ENCODE measurements at regions not wholly inside any gene's neighbourhood (a gene's known extent, or its start where the extent isn't known, plus 50 kb on each side); places are given as distances from the start of the nearest gene placed in this dataset.

- TF ChIP-seq EP300 (IDR thresholded peaks at IDR 0.05) = no peak
- TF ChIP-seq CTCF (IDR thresholded peaks at IDR 0.05) = no peak
- TF ChIP-seq POLR2AphosphoS5 (IDR thresholded peaks at IDR 0.05) = no peak
Measured at GRCh38 chr13:91284335-91284734, 63.2 kb upstream of the MIR17HG start.

Data from gastroesophageal sphincter (tissue), 3 donors.